GM12878 (cell line): ENCODE measurements at regions not wholly inside any gene's neighbourhood (a gene's known extent, or its start where the extent isn't known, plus 50 kb on each side); places are given as distances from the start of the nearest gene placed in this dataset.

Source experiments
- ATAC-seq: fragments of 200-7000 bp; cut with Tn5 transposase; 3 replicates; pipeline ENCODE4 v1.9.1; 2020; ENCODE audit warnings: mild to moderate bottlenecking, moderate library complexity
- BruUV-seq: library from RNA; stranded (reverse); fragments of 400-500 nt; replicated peaks from 2 replicates; lab custom pipeline; 2021; lab: Mats Ljungman, UMichigan
- CTCF ChIA-PET: fragments of 300-600 bp; sonication (Branson Sonifier 250); formaldehyde crosslinking; extraction: SDS; loops from one replicate; lab custom pipeline; 2021; ENCODE audit warnings: inconsistent platforms; lab: Yijun Ruan, JAX
- POLR2A ChIA-PET: fragments of 350-600 bp; formaldehyde crosslinking; extraction: SDS; loops from one replicate; lab custom pipeline; 2021; ENCODE audit warnings: inconsistent platforms; lab: Charles Lee
- RAD21 ChIA-PET: fragments of 300-600 bp; sonication (Branson Sonifier 250); formaldehyde crosslinking; loops from one replicate; lab custom pipeline; 2023; ENCODE audit warnings: antibody characterized with exemption; ENCODE audit not compliant: unreplicated experiment; lab: Charles Lee
- SMC1A ChIA-PET: fragments of 300-600 bp; sonication (Branson Sonifier 250); formaldehyde crosslinking; loops from one replicate; lab custom pipeline; 2023; ENCODE audit not compliant: unreplicated experiment, uncharacterized antibody; lab: Charles Lee
- DNase-seq: peaks from one replicate; pipeline ENCODE4 v3.0.0-alpha.2; 2011; ENCODE audit warnings: low read depth, low spot score
- FAIRE-seq: peaks from 3 replicates; lab custom pipeline; 2011; peaks lifted over from hg19 to GRCh38; lab: Jason Lieb, UNC
- H2AFZ ChIP-seq: 2 replicates; pipeline ENCODE4 v1.6.0; 2011; ENCODE audit warnings: low read depth, low read length, control low read depth; ENCODE audit not compliant: control insufficient read depth
- H3K27ac ChIP-seq: 2 replicates; pipeline ENCODE4 v1.5.1; 2011; ENCODE audit warnings: control low read depth; ENCODE audit not compliant: control insufficient read depth, insufficient read depth
- H3K27me3 ChIP-seq, 2 experiments: replicated peaks in 1 of 2; 2 replicates each; pipeline versions ENCODE4 v1.6.0 to v1.6.1; 2011; ENCODE audit warnings: low read length in 1 of 2; ENCODE audit not compliant: control insufficient read depth in 2 of 2, insufficient read depth in 2 of 2
- H3K36me3 ChIP-seq, 2 experiments: 2 replicates each; pipeline ENCODE4 v1.5.1; 2011; ENCODE audit warnings: low read length in 1 of 2; ENCODE audit not compliant: control insufficient read depth in 2 of 2, insufficient read depth in 2 of 2
- H3K4me1 ChIP-seq: 2 replicates; pipeline ENCODE4 v1.6.1; 2011; ENCODE audit warnings: mild to moderate bottlenecking, low read length, moderate library complexity, mixed read lengths; ENCODE audit not compliant: control insufficient read depth, insufficient read depth
- H3K4me2 ChIP-seq: 2 replicates; pipeline ENCODE4 v1.6.0; 2011; ENCODE audit warnings: control low read depth; ENCODE audit not compliant: control insufficient read depth, insufficient read depth
- H3K4me3 ChIP-seq: fragments of 200-600 bp; sonication (generic); 2 replicates; pipeline ENCODE4 v1.5.1; 2016
- H3K79me2 ChIP-seq: 2 replicates; pipeline ENCODE4 v1.6.0; 2011; ENCODE audit warnings: low read length; ENCODE audit not compliant: control insufficient read depth, insufficient read depth
- H3K9ac ChIP-seq: 2 replicates; pipeline ENCODE4 v1.8.0; 2011; ENCODE audit warnings: low read length, control low read depth, mixed read lengths; ENCODE audit not compliant: control insufficient read depth, insufficient read depth
- H3K9me3 ChIP-seq: replicated peaks from 3 replicates; pipeline ENCODE4 v1.5.1; 2011; ENCODE audit warnings: mild to moderate bottlenecking, low read length; ENCODE audit not compliant: control insufficient read depth, insufficient read depth
- H4K20me1 ChIP-seq: 2 replicates; pipeline ENCODE4 v1.6.0; 2011; ENCODE audit not compliant: control insufficient read depth, insufficient read depth
- BCL3 ChIP-seq: IDR thresholded peaks from 2 replicates; pipeline ENCODE4 v1.6.1; 2011; ENCODE audit warnings: borderline replicate concordance, low read depth, mild to moderate bottlenecking, moderate library complexity, low read length; ENCODE audit not compliant: insufficient read depth, poor library complexity, severe bottlenecking
- CBX3 ChIP-seq: fragments of 200-600 bp; sonication (generic); IDR thresholded peaks from 2 replicates; pipeline ENCODE4 v1.6.1; 2016; ENCODE audit warnings: low read depth, borderline replicate concordance
- CHD4 ChIP-seq: fragments of 200-600 bp; sonication (generic); IDR thresholded peaks from 2 replicates; pipeline ENCODE4 v1.6.1; 2016; ENCODE audit warnings: mild to moderate bottlenecking
- EGR1 ChIP-seq, 2 experiments: IDR thresholded peaks; 1 replicate in 1 of 2; 2 replicates in 1 of 2; pipeline ENCODE4 v1.6.1; 2011 to 2012; ENCODE audit warnings: low read depth in 2 of 2, low read length in 2 of 2, borderline replicate concordance in 1 of 2, mild to moderate bottlenecking in 1 of 2, moderate library complexity in 1 of 2
- NKRF ChIP-seq: fragments of 450-650 bp; conservative IDR thresholded peaks from 2 replicates; pipeline ENCODE4 v1.6.1; 2017; ENCODE audit warnings: mild to moderate bottlenecking, moderate library complexity
- PAX8 ChIP-seq: fragments of 450-650 bp; IDR thresholded peaks from 2 replicates; pipeline ENCODE4 v1.6.1; 2017; ENCODE audit warnings: mild to moderate bottlenecking, moderate library complexity
- PBX3 ChIP-seq: IDR thresholded peaks from 2 replicates; pipeline ENCODE4 v1.6.1; 2011; ENCODE audit warnings: mild to moderate bottlenecking, low read depth, low read length, moderate library complexity; ENCODE audit not compliant: insufficient replicate concordance
- in situ Hi-C: fragments of 300-500 bp; cut with MboI; formaldehyde crosslinking; loops from 9 replicates; pipeline ENCODE4 v1.14.3; 2018; ENCODE audit warnings: mixed read lengths
- intact Hi-C: fragments of 100-400 bp; cut with micrococcal nuclease; formaldehyde crosslinking; loops from one replicate; pipeline ENCODE4 v1.14.2; 2022; ENCODE audit not compliant: unreplicated experiment
- TF ChIP-seq, protein P1 (sequence below): fragments of 450-650 bp; IDR thresholded peaks from 2 replicates; pipeline ENCODE4 v1.6.1; 2017; ENCODE audit warnings: mild to moderate bottlenecking, moderate library complexity
- TF ChIP-seq, protein P2 (sequence below): IDR thresholded peaks from 2 replicates; pipeline ENCODE4 v1.6.1; 2012; ENCODE audit warnings: improper control_type of control experiment, low read depth, low read length; ENCODE audit not compliant: insufficient replicate concordance

- POLR2A ChIA-PET, result no interaction called here
- no peaks in the 10 kb centered on the region for H3K4me1 ChIP-seq
- in situ Hi-C loops, result no loop called here
- H3K36me3 ChIP-seq, result no peaks in the 10 kb centered on the region
- no peak overlapping the region for H3K9ac ChIP-seq
- FAIRE-seq (no peak), DNase-seq (no peak), ATAC-seq (no peak)
- RAD21 ChIA-PET, result no interaction called here
- H4K20me1 ChIP-seq, result no peaks in the 10 kb centered on the region
- H3K4me2 ChIP-seq, result no peak overlapping the region
- no peak overlapping the region for H3K4me3 ChIP-seq
- intact Hi-C loops, result no loop called here
- no peak overlapping the region for H2AFZ ChIP-seq
- H3K79me2 ChIP-seq, result no peaks in the 10 kb centered on the region
- SMC1A ChIA-PET, result interaction anchor here (1.0 to 1.4 kb wide), 2 partner anchors 9 to 12 kb away, joined by 3 read pairs; no protein-coding TSS in a partner anchor
- BruUV-seq, result no TSS peak
- CTCF ChIA-PET, result no interaction called here
- H3K27ac ChIP-seq, result no peak overlapping the region
- H3K9me3 ChIP-seq, result no peaks in the 10 kb centered on the region
- no peaks in the 10 kb centered on the region for H3K27me3 ChIP-seq
- TF ChIP-seq PAX8, result no peak
- TF ChIP-seq, protein P1, sequence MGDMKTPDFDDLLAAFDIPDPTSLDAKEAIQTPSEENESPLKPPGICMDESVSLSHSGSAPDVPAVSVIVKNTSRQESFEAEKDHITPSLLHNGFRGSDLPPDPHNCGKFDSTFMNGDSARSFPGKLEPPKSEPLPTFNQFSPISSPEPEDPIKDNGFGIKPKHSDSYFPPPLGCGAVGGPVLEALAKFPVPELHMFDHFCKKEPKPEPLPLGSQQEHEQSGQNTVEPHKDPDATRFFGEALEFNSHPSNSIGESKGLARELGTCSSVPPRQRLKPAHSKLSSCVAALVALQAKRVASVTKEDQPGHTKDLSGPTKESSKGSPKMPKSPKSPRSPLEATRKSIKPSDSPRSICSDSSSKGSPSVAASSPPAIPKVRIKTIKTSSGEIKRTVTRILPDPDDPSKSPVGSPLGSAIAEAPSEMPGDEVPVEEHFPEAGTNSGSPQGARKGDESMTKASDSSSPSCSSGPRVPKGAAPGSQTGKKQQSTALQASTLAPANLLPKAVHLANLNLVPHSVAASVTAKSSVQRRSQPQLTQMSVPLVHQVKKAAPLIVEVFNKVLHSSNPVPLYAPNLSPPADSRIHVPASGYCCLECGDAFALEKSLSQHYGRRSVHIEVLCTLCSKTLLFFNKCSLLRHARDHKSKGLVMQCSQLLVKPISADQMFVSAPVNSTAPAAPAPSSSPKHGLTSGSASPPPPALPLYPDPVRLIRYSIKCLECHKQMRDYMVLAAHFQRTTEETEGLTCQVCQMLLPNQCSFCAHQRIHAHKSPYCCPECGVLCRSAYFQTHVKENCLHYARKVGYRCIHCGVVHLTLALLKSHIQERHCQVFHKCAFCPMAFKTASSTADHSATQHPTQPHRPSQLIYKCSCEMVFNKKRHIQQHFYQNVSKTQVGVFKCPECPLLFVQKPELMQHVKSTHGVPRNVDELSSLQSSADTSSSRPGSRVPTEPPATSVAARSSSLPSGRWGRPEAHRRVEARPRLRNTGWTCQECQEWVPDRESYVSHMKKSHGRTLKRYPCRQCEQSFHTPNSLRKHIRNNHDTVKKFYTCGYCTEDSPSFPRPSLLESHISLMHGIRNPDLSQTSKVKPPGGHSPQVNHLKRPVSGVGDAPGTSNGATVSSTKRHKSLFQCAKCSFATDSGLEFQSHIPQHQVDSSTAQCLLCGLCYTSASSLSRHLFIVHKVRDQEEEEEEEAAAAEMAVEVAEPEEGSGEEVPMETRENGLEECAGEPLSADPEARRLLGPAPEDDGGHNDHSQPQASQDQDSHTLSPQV, result no peak
- TF ChIP-seq EGR1 (IDR thresholded peaks at IDR 0.05; ENCODE audit: borderline replicate concordance in 1 of 2, low read depth in 2 of 2, low read length in 2 of 2), result no peak
- no peak for TF ChIP-seq NKRF
- no peak for TF ChIP-seq CHD4
- no peak for TF ChIP-seq CBX3
- TF ChIP-seq PBX3, result no peak
- no peak for TF ChIP-seq BCL3
- TF ChIP-seq, protein P2, sequence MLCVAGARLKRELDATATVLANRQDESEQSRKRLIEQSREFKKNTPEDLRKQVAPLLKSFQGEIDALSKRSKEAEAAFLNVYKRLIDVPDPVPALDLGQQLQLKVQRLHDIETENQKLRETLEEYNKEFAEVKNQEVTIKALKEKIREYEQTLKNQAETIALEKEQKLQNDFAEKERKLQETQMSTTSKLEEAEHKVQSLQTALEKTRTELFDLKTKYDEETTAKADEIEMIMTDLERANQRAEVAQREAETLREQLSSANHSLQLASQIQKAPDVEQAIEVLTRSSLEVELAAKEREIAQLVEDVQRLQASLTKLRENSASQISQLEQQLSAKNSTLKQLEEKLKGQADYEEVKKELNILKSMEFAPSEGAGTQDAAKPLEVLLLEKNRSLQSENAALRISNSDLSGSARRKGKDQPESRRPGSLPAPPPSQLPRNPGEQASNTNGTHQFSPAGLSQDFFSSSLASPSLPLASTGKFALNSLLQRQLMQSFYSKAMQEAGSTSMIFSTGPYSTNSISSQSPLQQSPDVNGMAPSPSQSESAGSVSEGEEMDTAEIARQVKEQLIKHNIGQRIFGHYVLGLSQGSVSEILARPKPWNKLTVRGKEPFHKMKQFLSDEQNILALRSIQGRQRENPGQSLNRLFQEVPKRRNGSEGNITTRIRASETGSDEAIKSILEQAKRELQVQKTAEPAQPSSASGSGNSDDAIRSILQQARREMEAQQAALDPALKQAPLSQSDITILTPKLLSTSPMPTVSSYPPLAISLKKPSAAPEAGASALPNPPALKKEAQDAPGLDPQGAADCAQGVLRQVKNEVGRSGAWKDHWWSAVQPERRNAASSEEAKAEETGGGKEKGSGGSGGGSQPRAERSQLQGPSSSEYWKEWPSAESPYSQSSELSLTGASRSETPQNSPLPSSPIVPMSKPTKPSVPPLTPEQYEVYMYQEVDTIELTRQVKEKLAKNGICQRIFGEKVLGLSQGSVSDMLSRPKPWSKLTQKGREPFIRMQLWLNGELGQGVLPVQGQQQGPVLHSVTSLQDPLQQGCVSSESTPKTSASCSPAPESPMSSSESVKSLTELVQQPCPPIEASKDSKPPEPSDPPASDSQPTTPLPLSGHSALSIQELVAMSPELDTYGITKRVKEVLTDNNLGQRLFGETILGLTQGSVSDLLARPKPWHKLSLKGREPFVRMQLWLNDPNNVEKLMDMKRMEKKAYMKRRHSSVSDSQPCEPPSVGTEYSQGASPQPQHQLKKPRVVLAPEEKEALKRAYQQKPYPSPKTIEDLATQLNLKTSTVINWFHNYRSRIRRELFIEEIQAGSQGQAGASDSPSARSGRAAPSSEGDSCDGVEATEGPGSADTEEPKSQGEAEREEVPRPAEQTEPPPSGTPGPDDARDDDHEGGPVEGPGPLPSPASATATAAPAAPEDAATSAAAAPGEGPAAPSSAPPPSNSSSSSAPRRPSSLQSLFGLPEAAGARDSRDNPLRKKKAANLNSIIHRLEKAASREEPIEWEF, result no peak
Measured at GRCh38 chr20:12198281-12198680, 280.6 kb downstream of the BTBD3 start.
